ENCODE measurements at regions not wholly inside any gene's neighbourhood (a gene's known extent, or its start where the extent isn't known, plus 50 kb on each side); places are given as distances from the start of the nearest gene placed in this dataset.

- DNase-seq: no peak
- Histone ChIP-seq H3K9me3 (no peaks in the 10 kb centered on the region), H3K36me3 (ENCODE audit: low read depth, missing control alignments) (no peaks in the 10 kb centered on the region), H3K27ac (no peak overlapping the region), H3K4me3 (no peak overlapping the region), H3K27me3 (no peaks in the 10 kb centered on the region), H3K4me1 (no peaks in the 10 kb centered on the region)
- TF ChIP-seq POLR2A (IDR thresholded peaks at IDR 0.05) (no peak), CTCF (IDR thresholded peaks at IDR 0.05) (no peak)
- WGBS, 2 donors: 70 to 71% methylated on average over 2 of the region's 2 CpGs
- intact Hi-C loops (cut with DNase I; ENCODE audit: low total_unique reads): no loop called here
Observed at GRCh38 chr4:177945268-177945667, 503.0 kb upstream of the AGA start.

GRCh38 chr4:177947607-177948006, 505.4 kb upstream of the AGA start:
- H3K4me1 ChIP-seq: no peaks in the 10 kb centered on the region
- intact Hi-C loops (cut with DNase I; ENCODE audit: low total_unique reads): no loop called here
- H3K9me3 ChIP-seq: no peaks in the 10 kb centered on the region
- WGBS, 2 donors: 78 to 86% methylated on average over 1 of the region's 1 CpG
- no peak for TF ChIP-seq POLR2A (IDR thresholded peaks at IDR 0.05)
- TF ChIP-seq CTCF (IDR thresholded peaks at IDR 0.05): no peak
- no peak for DNase-seq
- no peaks in the 10 kb centered on the region for H3K27me3 ChIP-seq
- H3K27ac ChIP-seq: no peak overlapping the region
- no peak overlapping the region for H3K4me3 ChIP-seq
- H3K36me3 ChIP-seq (ENCODE audit: low read depth, missing control alignments): no peaks in the 10 kb centered on the region

DNA sequence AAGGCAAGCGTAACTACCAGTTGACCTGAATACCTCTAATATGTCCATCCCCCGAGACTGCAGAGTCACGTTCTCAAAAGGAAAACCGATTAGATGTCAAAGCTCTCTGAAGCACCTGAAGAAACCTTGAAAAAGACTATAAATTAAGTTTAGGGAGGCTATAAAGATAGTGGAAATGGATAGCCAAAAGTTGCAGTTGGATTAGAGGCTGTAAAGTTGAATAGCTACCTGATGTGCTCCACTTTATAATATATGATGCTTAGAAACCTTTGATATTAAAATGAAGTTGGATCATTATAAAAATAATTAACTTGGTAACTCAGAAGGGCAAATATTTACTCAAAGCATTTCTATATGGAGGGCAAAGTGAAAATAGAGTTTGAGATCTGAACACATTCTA, 506.6 kb upstream of the AGA start:
- Histone ChIP-seq H3K4me3 (no peak overlapping the region), H3K9me3 (no peaks in the 10 kb centered on the region), H3K36me3 (ENCODE audit: low read depth, missing control alignments) (no peaks in the 10 kb centered on the region), H3K27me3 (no peaks in the 10 kb centered on the region), H3K4me1 (no peaks in the 10 kb centered on the region), H3K27ac (no peak overlapping the region)
- no peak for TF ChIP-seq CTCF (IDR thresholded peaks at IDR 0.05)
- TF ChIP-seq POLR2A (IDR thresholded peaks at IDR 0.05): no peak
- no peak for DNase-seq
- 56 to 77% methylated on average over 4 of the region's 4 CpGs for WGBS, 2 donors
- intact Hi-C loops (cut with DNase I; ENCODE audit: low total_unique reads): no loop called here

DNA sequence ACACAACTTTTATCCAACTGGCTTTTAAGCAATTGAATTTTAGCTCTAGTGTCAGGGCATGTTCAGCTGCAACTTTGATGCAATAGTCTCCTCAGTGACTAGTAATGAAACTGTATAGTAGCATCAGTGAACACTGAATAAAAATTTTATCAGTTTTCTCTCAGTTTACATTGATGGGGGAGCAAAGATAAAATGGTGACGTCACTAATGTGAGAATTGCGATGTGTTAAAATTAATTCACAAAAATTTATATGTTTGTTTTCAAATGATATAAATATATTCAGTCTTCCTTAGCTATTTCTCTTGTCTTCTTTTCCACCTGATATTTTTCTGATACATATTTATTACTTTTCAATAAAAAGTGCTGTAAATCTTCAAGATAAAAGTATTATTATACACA, 508.8 kb upstream of the AGA start:
- DNase-seq: no peak
- 94 to 95% methylated on average over 2 of the region's 2 CpGs for whole genome bisulfite sequencing, 2 donors
- Histone ChIP-seq H3K27me3 (no peaks in the 10 kb centered on the region), H3K27ac (no peak overlapping the region), H3K4me3 (no peak overlapping the region), H3K36me3 (ENCODE audit: low read depth, missing control alignments) (no peaks in the 10 kb centered on the region), H3K4me1 (no peaks in the 10 kb centered on the region), H3K9me3 (no peaks in the 10 kb centered on the region)
- intact Hi-C loops (cut with DNase I; ENCODE audit: low total_unique reads): no loop called here
- no peak for TF ChIP-seq POLR2A (IDR thresholded peaks at IDR 0.05)
- TF ChIP-seq CTCF (IDR thresholded peaks at IDR 0.05): no peak

DNA sequence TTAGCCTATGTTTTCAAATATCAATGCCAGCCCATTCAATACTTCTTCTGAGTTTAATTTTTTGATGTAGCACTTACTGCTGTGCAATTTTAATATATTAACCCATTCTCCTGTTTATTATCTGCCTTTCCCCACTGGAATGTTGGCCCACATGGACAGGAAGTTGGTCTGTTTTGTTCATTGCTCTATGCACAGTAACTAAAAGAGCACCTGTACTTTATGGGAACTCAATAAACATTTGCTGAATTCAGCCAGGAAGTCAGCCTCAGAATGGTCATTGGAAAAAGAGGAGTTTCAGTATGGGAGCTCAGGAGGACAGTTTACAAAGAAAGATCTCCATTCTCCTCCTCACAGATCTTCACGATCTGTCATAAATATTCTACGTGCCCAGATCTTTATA, 510.5 kb upstream of the AGA start:
- TF ChIP-seq POLR2A (IDR thresholded peaks at IDR 0.05): no peak
- no peak for TF ChIP-seq CTCF (IDR thresholded peaks at IDR 0.05)
- 90 to 95% methylated on average over 2 of the region's 2 CpGs for WGBS, 2 donors
- no peaks in the 10 kb centered on the region for H3K27me3 ChIP-seq
- H3K4me3 ChIP-seq: no peak overlapping the region
- H3K4me1 ChIP-seq: no peaks in the 10 kb centered on the region
- H3K9me3 ChIP-seq: no peaks in the 10 kb centered on the region
- H3K27ac ChIP-seq: no peak overlapping the region
- DNase-seq: no peak
- H3K36me3 ChIP-seq (ENCODE audit: low read depth, missing control alignments): no peaks in the 10 kb centered on the region
- intact Hi-C loops (cut with DNase I; ENCODE audit: low total_unique reads): no loop called here
